Chondrocyte (in vitro differentiated cells): ENCODE measurements at regions not wholly inside any gene's neighbourhood (a gene's known extent, or its start where the extent isn't known, plus 50 kb on each side); places are given as distances from the start of the nearest gene placed in this dataset.

Experiments used
- DNase-seq: peaks from one replicate; pipeline ENCODE4 v3.0.0; 2021; ENCODE audit warnings: mixed read lengths, low spot score
- H3K27ac Mint-ChIP-seq: one replicate; pipeline ENCODE4 v1.8.0; 2021; ENCODE audit warnings: mild to moderate bottlenecking, moderate library complexity, mixed read lengths; ENCODE audit not compliant: unreplicated experiment
- H3K27me3 Mint-ChIP-seq: 2 replicates; pipeline ENCODE4 v1.8.0; 2021; ENCODE audit warnings: low read depth, mixed read lengths
- H3K36me3 Mint-ChIP-seq: 2 replicates; pipeline ENCODE4 v1.8.0; 2021; ENCODE audit warnings: low read depth, mixed read lengths
- H3K4me1 Mint-ChIP-seq: 2 replicates; pipeline ENCODE4 v1.8.0; 2021; ENCODE audit warnings: low read depth, mild to moderate bottlenecking, mixed read lengths
- H3K4me3 Mint-ChIP-seq: one replicate; pipeline ENCODE4 v1.8.0; 2021; ENCODE audit warnings: mild to moderate bottlenecking, moderate library complexity, mixed read lengths; ENCODE audit not compliant: unreplicated experiment
- H3K9me3 Mint-ChIP-seq: 2 replicates; pipeline ENCODE4 v1.8.0; 2021; ENCODE audit warnings: low read depth, mixed read lengths
- TF ChIP-seq, protein P1 (sequence below): fragments of 200-600 bp; sonication (generic); IDR thresholded peaks from 2 replicates; pipeline ENCODE4 v1.5.0; 2021; ENCODE audit warnings: antibody characterized with exemption, mild to moderate bottlenecking, moderate library complexity

DNA sequence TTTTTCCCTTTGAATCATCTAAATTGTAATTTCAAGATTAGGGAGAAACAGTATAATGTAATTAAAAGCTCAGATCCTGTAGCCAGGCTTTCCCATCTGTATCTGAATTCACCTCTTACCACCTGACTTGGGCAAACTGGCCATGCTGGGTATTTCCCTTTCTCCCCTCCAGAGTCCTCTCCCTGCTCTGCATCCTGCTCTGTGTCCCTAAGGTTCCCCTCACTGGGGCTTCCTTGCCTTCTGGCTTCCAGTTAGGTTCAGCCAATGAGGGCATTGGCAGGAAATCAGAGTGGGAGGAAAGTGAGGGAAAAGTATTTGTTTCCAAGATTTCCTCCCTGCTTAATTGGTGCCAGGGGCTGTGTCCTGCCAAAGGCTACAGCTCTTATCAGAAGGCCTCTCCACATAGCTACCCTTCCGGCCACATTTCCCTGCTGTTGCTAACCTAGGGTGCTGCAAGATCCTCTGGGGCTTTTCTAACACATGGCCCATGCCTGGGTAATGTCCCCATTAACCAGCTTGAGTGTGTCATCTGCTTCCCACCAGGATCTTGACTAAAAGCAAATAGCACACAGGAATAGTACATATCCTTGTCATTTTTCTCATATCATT lies 51.0 kb upstream of the MPDZ start:
- DNase-seq: no peak
- Mint-ChIP-seq H3K36me3 (no peaks in the 10 kb centered on the region), H3K27me3 (no peaks in the 10 kb centered on the region), H3K4me1 (no peaks in the 10 kb centered on the region), H3K9me3 (no peaks in the 10 kb centered on the region), H3K4me3 (no peak overlapping the region), H3K27ac (no peak overlapping the region)
- TF ChIP-seq, protein P1, sequence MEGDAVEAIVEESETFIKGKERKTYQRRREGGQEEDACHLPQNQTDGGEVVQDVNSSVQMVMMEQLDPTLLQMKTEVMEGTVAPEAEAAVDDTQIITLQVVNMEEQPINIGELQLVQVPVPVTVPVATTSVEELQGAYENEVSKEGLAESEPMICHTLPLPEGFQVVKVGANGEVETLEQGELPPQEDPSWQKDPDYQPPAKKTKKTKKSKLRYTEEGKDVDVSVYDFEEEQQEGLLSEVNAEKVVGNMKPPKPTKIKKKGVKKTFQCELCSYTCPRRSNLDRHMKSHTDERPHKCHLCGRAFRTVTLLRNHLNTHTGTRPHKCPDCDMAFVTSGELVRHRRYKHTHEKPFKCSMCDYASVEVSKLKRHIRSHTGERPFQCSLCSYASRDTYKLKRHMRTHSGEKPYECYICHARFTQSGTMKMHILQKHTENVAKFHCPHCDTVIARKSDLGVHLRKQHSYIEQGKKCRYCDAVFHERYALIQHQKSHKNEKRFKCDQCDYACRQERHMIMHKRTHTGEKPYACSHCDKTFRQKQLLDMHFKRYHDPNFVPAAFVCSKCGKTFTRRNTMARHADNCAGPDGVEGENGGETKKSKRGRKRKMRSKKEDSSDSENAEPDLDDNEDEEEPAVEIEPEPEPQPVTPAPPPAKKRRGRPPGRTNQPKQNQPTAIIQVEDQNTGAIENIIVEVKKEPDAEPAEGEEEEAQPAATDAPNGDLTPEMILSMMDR: no peak
